H1 (cell line): ENCODE measurements at regions not wholly inside any gene's neighbourhood (a gene's known extent, or its start where the extent isn't known, plus 50 kb on each side); places are given as distances from the start of the nearest gene placed in this dataset.

ENCODE experiments used
- CTCF ChIA-PET: fragments of 300-600 bp; sonication (Branson Sonifier 250); formaldehyde crosslinking; loops from one replicate; lab custom pipeline; 2021; ENCODE audit not compliant: partially characterized antibody; lab: Charles Lee
- POLR2A ChIA-PET: fragments of 300-600 bp; sonication (Branson Sonifier 250); formaldehyde crosslinking; loops from one replicate; lab custom pipeline; 2021; ENCODE audit warnings: inconsistent platforms; ENCODE audit not compliant: partially characterized antibody; lab: Charles Lee
- DNase-seq, 2 experiments: peaks; one replicate each; pipeline versions ENCODE4 v3.0.0 to v3.0.0-alpha.2; 2010 to 2022; ENCODE audit warnings: low spot score in 2 of 2, low read depth in 1 of 2, mixed read lengths in 1 of 2
- FAIRE-seq: peaks from 2 replicates; lab custom pipeline; 2011; peaks lifted over from hg19 to GRCh38; lab: Jason Lieb, UNC
- H2AFZ ChIP-seq: 2 replicates; pipeline ENCODE4 v1.8.1; 2012; ENCODE audit warnings: low read length, inconsistent platforms
- H2AK5ac ChIP-seq: 2 replicates; pipeline ENCODE4 v1.6.1; 2013; ENCODE audit warnings: low read depth, low read length
- H2BK120ac ChIP-seq: replicated peaks from 2 replicates; pipeline ENCODE3; 2013; ENCODE audit warnings: low read depth, low read length, inconsistent platforms
- H2BK12ac ChIP-seq: 2 replicates; pipeline ENCODE4 v1.6.1; 2013; ENCODE audit warnings: low read depth, low read length
- H2BK15ac ChIP-seq: 2 replicates; pipeline ENCODE4 v1.6.1; 2013; ENCODE audit warnings: low read length
- H2BK20ac ChIP-seq: 2 replicates; pipeline ENCODE4 v1.6.1; 2013; ENCODE audit warnings: low read length
- H2BK5ac ChIP-seq: 2 replicates; pipeline ENCODE4 v1.6.1; 2013; ENCODE audit warnings: low read depth, low read length
- H3K14ac ChIP-seq: 2 replicates; pipeline ENCODE4 v1.6.1; 2013; ENCODE audit warnings: inconsistent platforms; ENCODE audit not compliant: insufficient read length
- H3K18ac ChIP-seq: 2 replicates; pipeline ENCODE4 v1.6.1; 2013; ENCODE audit warnings: low read length; ENCODE audit errors: extremely low read depth
- H3K23ac ChIP-seq: 2 replicates; pipeline ENCODE4 v1.6.1; 2013; ENCODE audit warnings: inconsistent platforms; ENCODE audit not compliant: insufficient read length
- H3K23me2 ChIP-seq: 2 replicates; pipeline ENCODE4 v1.6.1; 2013; ENCODE audit warnings: low read depth, low read length
- H3K27ac ChIP-seq: 2 replicates; pipeline ENCODE4 v1.6.1; 2011; ENCODE audit warnings: low read depth, low read length, inconsistent platforms
- H3K27me3 ChIP-seq, 4 experiments: replicated peaks in 1 of 4; 1 replicate in 1 of 4; 2 replicates in 3 of 4; pipeline versions ENCODE4 v1.6.1 to v1.8.1; 2011 to 2013; ENCODE audit warnings: low read length in 3 of 4, mild to moderate bottlenecking in 3 of 4, inconsistent platforms in 2 of 4, mixed read lengths in 2 of 4, moderate library complexity in 1 of 4; ENCODE audit not compliant: control insufficient read depth in 3 of 4, insufficient read depth in 3 of 4; ENCODE audit errors: extremely low read depth in 1 of 4
- H3K36me3 ChIP-seq, 4 experiments: 2 replicates each; pipeline versions ENCODE4 v1.6.1 to v1.8.1; 2011 to 2013; ENCODE audit warnings: mild to moderate bottlenecking in 4 of 4, low read length in 3 of 4, moderate library complexity in 2 of 4, control low read depth in 1 of 4, inconsistent platforms in 1 of 4; ENCODE audit not compliant: insufficient read depth in 4 of 4, control insufficient read depth in 2 of 4
- H3K4ac ChIP-seq: replicated peaks from 2 replicates; pipeline ENCODE3; 2013; ENCODE audit warnings: low read length, low read depth, mixed read lengths, inconsistent platforms; ENCODE audit not compliant: insufficient read length
- H3K4me1 ChIP-seq, 4 experiments: replicated peaks in 1 of 4; 1 replicate in 1 of 4; 2 replicates in 3 of 4; pipeline versions ENCODE4 v1.6.1 to v1.8.1; 2011 to 2013; ENCODE audit warnings: low read length in 3 of 4, inconsistent platforms in 2 of 4, mixed read lengths in 1 of 4; ENCODE audit not compliant: insufficient read depth in 4 of 4, control insufficient read depth in 3 of 4
- H3K4me2 ChIP-seq, 2 experiments: 2 replicates each; pipeline versions ENCODE4 v1.6.1 to v1.8.1; 2011 to 2013; ENCODE audit warnings: low read depth in 2 of 2, low read length in 2 of 2, control low read depth in 1 of 2, inconsistent platforms in 1 of 2, mild to moderate bottlenecking in 1 of 2; ENCODE audit not compliant: insufficient read depth in 1 of 2
- H3K4me3 ChIP-seq, 4 experiments: fragments of 200-600, 300-600 bp in 1 of 4; sonication (generic), shearing (Covaris generic), sonication (Bioruptor Twin) in 1 of 4; 2 replicates each; pipeline versions ENCODE4 v1.5.1 to v1.8.1; 2011 to 2016; ENCODE audit warnings: low read length in 4 of 4, low read depth in 3 of 4, control low read depth in 2 of 4, inconsistent platforms in 2 of 4, mild to moderate bottlenecking in 2 of 4, mixed read lengths in 1 of 4, moderate library complexity in 1 of 4; ENCODE audit not compliant: insufficient read depth in 2 of 4; ENCODE audit errors: extremely low read depth in 1 of 4
- H3K56ac ChIP-seq: replicated peaks from 2 replicates; pipeline ENCODE3; 2013; ENCODE audit warnings: low read depth, mild to moderate bottlenecking, mixed read lengths, low read length, inconsistent platforms; ENCODE audit not compliant: insufficient read length
- H3K79me1 ChIP-seq: 2 replicates; pipeline ENCODE4 v1.6.1; 2013; ENCODE audit warnings: low read depth, low read length, control low read depth
- H3K79me2 ChIP-seq, 2 experiments: 2 replicates each; pipeline versions ENCODE4 v1.6.1 to v1.8.1; 2012 to 2013; ENCODE audit warnings: low read length in 2 of 2, mild to moderate bottlenecking in 2 of 2, inconsistent platforms in 1 of 2; ENCODE audit not compliant: insufficient read depth in 2 of 2, control insufficient read depth in 1 of 2
- H3K9ac ChIP-seq, 4 experiments: replicated peaks in 1 of 4; 1 replicate in 1 of 4; 2 replicates in 3 of 4; pipeline versions ENCODE4 v1.6.1 to v1.8.1; 2011 to 2013; ENCODE audit warnings: low read depth in 3 of 4, low read length in 3 of 4, control low read depth in 2 of 4, mild to moderate bottlenecking in 2 of 4, moderate library complexity in 2 of 4, inconsistent platforms in 1 of 4; ENCODE audit errors: extremely low read depth in 1 of 4
- H3K9me3 ChIP-seq, 2 experiments: 2 replicates each; pipeline versions ENCODE4 v1.6.1 to v1.8.1; 2012 to 2013; ENCODE audit warnings: mild to moderate bottlenecking in 2 of 2, moderate library complexity in 2 of 2, control low read depth in 1 of 2, inconsistent platforms in 1 of 2, low read depth in 1 of 2, low read length in 1 of 2, mixed read lengths in 1 of 2; ENCODE audit not compliant: insufficient read depth in 2 of 2
- H4K20me1 ChIP-seq, 2 experiments: replicated peaks in 1 of 2; 2 replicates each; pipeline versions ENCODE3 to v1.8.1; 2011 to 2013; ENCODE audit warnings: inconsistent platforms in 2 of 2, low read length in 2 of 2, mild to moderate bottlenecking in 1 of 2; ENCODE audit not compliant: insufficient read depth in 2 of 2, control insufficient read depth in 1 of 2
- H4K5ac ChIP-seq: 2 replicates; pipeline ENCODE4 v1.6.1; 2013; ENCODE audit warnings: low read length, low read depth, mixed read lengths, inconsistent platforms; ENCODE audit not compliant: insufficient read length
- H4K8ac ChIP-seq: 2 replicates; pipeline ENCODE4 v1.8.0; 2013; ENCODE audit warnings: mild to moderate bottlenecking, moderate library complexity, low read length, inconsistent platforms; ENCODE audit not compliant: insufficient read depth; ENCODE audit errors: extremely low read depth
- H4K91ac ChIP-seq: replicated peaks from 2 replicates; pipeline ENCODE3; 2013; ENCODE audit warnings: low read length, mixed read lengths, inconsistent platforms; ENCODE audit not compliant: insufficient read length
- BRCA1 ChIP-seq: IDR thresholded peaks from 2 replicates; pipeline ENCODE4 v1.6.1; 2012; ENCODE audit warnings: low read depth, low read length, improper control_type of control experiment
- CHD1 ChIP-seq: IDR thresholded peaks from 2 replicates; pipeline ENCODE4 v1.6.1; 2012; ENCODE audit warnings: low read depth, low read length, improper control_type of control experiment
- CREB1 ChIP-seq: IDR thresholded peaks from 2 replicates; pipeline ENCODE4 v1.6.1; 2012; ENCODE audit warnings: inconsistent platforms
- GABPA ChIP-seq: IDR thresholded peaks from 2 replicates; pipeline ENCODE4 v1.6.1; 2011; ENCODE audit warnings: mild to moderate bottlenecking, low read length, moderate library complexity, borderline replicate concordance; ENCODE audit not compliant: insufficient read depth
- JUN ChIP-seq: IDR thresholded peaks from 2 replicates; pipeline ENCODE4 v1.6.1; 2011; ENCODE audit warnings: low read depth, mild to moderate bottlenecking, improper control_type of control experiment, low read length
- KDM4A ChIP-seq: IDR thresholded peaks from one replicate; pipeline ENCODE4 v1.7.1; 2012; ENCODE audit warnings: low read depth, mild to moderate bottlenecking, moderate library complexity, low read length, inconsistent platforms; ENCODE audit not compliant: severe bottlenecking
- NANOG ChIP-seq: IDR thresholded peaks from 2 replicates; pipeline ENCODE4 v1.6.1; 2011; ENCODE audit warnings: low read length, low read depth, mild to moderate bottlenecking, inconsistent platforms; ENCODE audit not compliant: insufficient read depth, poor library complexity, severe bottlenecking
- PHF8 ChIP-seq: fragments of 200-600 bp; sonication (generic); conservative IDR thresholded peaks from 2 replicates; pipeline ENCODE4 v1.7.1; 2012; ENCODE audit warnings: low read depth, mild to moderate bottlenecking, inconsistent platforms, low read length, moderate library complexity
- SAP30 ChIP-seq: fragments of 300-600 bp; sonication (generic); IDR thresholded peaks from 2 replicates; pipeline ENCODE4 v1.7.1; 2012; ENCODE audit warnings: low read length, moderate library complexity, mild to moderate bottlenecking, inconsistent platforms; ENCODE audit not compliant: insufficient read depth, insufficient replicate concordance
- USF2 ChIP-seq: IDR thresholded peaks from 2 replicates; pipeline ENCODE4 v1.6.1; 2011; ENCODE audit warnings: low read length, improper control_type of control experiment
- YY1 ChIP-seq: IDR thresholded peaks from 2 replicates; pipeline ENCODE4 v1.6.1; 2011; ENCODE audit warnings: low read depth, mild to moderate bottlenecking, low read length
- WGBS, 2 experiments: shearing (Covaris generic) in 1 of 2; methylation state at CpG; one replicate each; pipeline versions ENCODE4 v1.1.6 to v1.1.7; 2013 to 2015; ENCODE audit warnings: low lambda C conversion rate in 2 of 2, mixed read lengths in 2 of 2, inconsistent platforms in 1 of 2, low coverage in 1 of 2, missing lambda C conversion rate in 1 of 2; ENCODE audit not compliant: insufficient replicate concordance in 2 of 2, insufficient coverage in 1 of 2, insufficient read length in 1 of 2; ENCODE audit errors: extremely low coverage in 1 of 2, missing lambda C conversion rate in 1 of 2; 5-methylcytosine and 5-hydroxymethylcytosine counted together

GRCh38 chr14:71625175-71625574 lies 307.1 kb upstream of the RGS6 start:
- no peak overlapping the region for H4K5ac ChIP-seq
- no peak overlapping the region for H3K18ac ChIP-seq
- H2BK15ac ChIP-seq: no peak overlapping the region
- no peak overlapping the region for H2BK12ac ChIP-seq
- TF ChIP-seq CREB1 (no peak), YY1 (no peak), USF2 (no peak), GABPA (no peak), KDM4A (no peak), JUN (no peak), NANOG (no peak), SAP30 (no peak), BRCA1 (no peak), PHF8 (no peak), CHD1 (no peak)
- no peak overlapping the region for H3K4ac ChIP-seq
- ChIA-PET CTCF (no interaction called here), POLR2A (no interaction called here)
- H2AFZ ChIP-seq: no peak overlapping the region
- no peaks in the 10 kb centered on the region for H3K79me1 ChIP-seq
- no peaks in the 10 kb centered on the region for H3K79me2 ChIP-seq
- no peaks in the 10 kb centered on the region for H3K9me3 ChIP-seq
- FAIRE-seq: no peak
- no peak overlapping the region for H2BK120ac ChIP-seq
- H4K8ac ChIP-seq: no peak overlapping the region
- no peak overlapping the region for H4K91ac ChIP-seq
- H3K14ac ChIP-seq: no peak overlapping the region
- no peak overlapping the region for H3K9ac ChIP-seq
- peaks cover 0 to 3% (median 1%) of the 10 kb centered on the region in 4 experiments; a peak in 2 of 8 replicates for H3K36me3 ChIP-seq
- WGBS, 2 experiments: 96% methylated on average over 6 of the region's 6 CpGs; no CpG with 5 or more reads in 1 of the 2 experiments
- H3K4me1 ChIP-seq: 0 out of 7 replicates have a peak, but pooled peaks cover 0 to 2% (median 0%) of the 10 kb centered on the region in 4 experiments
- no peak overlapping the region for H3K4me2 ChIP-seq
- no peak overlapping the region for H3K56ac ChIP-seq
- H2AK5ac ChIP-seq: no peak overlapping the region
- no peaks in the 10 kb centered on the region for H3K23me2 ChIP-seq
- no peak overlapping the region for H3K23ac ChIP-seq
- H3K4me3 ChIP-seq: no peak overlapping the region
- no peak for DNase-seq
- H3K27me3 ChIP-seq: peaks cover 0 to 1% (median 0%) of the 10 kb centered on the region in 4 experiments; a peak in 1 of 7 replicates
- no peaks in the 10 kb centered on the region for H4K20me1 ChIP-seq
- H3K27ac ChIP-seq: no peak overlapping the region
- H2BK5ac ChIP-seq: no peak overlapping the region
- no peak overlapping the region for H2BK20ac ChIP-seq
